ENCODE measurements at regions not wholly inside any gene's neighbourhood (a gene's known extent, or its start where the extent isn't known, plus 50 kb on each side); places are given as distances from the start of the nearest gene placed in this dataset.

- no peak overlapping the region for H3K27ac ChIP-seq
- H3K27me3 ChIP-seq (replicated peaks) = no peaks in the 10 kb centered on the region; the same call in 1 of the 2 replicates
- DNase-seq (ENCODE audit: low read depth in 1 of 2, low spot score in 2 of 2) = no peak
- no peaks in the 10 kb centered on the region for H3K4me1 ChIP-seq (replicated peaks)
- H3K4me3 ChIP-seq = no peak overlapping the region
- H3K9me3 ChIP-seq (replicated peaks) = no peaks in the 10 kb centered on the region
- no peaks in the 10 kb centered on the region for H3K36me3 ChIP-seq
These were observed 161.9 kb upstream of the XYLT1 start for GRCh38 chr16:17632667-17633066.

- Histone ChIP-seq H3K9me3 (replicated peaks) (0 out of 2 replicates have a peak, but pooled peaks cover 3% of the 10 kb centered on the region), H3K4me3 (no peak overlapping the region), H3K4me1 (replicated peaks) (no peaks in the 10 kb centered on the region), H3K27ac (no peak overlapping the region), H3K27me3 (replicated peaks) (no peaks in the 10 kb centered on the region; the same call in 1 of the 2 replicates), H3K36me3 (no peaks in the 10 kb centered on the region)
- no peak for DNase-seq (ENCODE audit: low read depth in 1 of 2, low spot score in 2 of 2)
These were observed 159.2 kb upstream of the XYLT1 start for GRCh38 chr16:17629936-17630335.

GRCh38 chr16:17628983-17629382 lies 158.2 kb upstream of the XYLT1 start:
- Histone ChIP-seq H3K9me3 (replicated peaks) (0 out of 2 replicates have a peak, but pooled peaks cover 3% of the 10 kb centered on the region), H3K36me3 (no peaks in the 10 kb centered on the region), H3K4me1 (replicated peaks) (no peaks in the 10 kb centered on the region), H3K27ac (no peak overlapping the region), H3K27me3 (replicated peaks) (no peaks in the 10 kb centered on the region; the same call in 1 of the 2 replicates), H3K4me3 (no peak overlapping the region)
- no peak for DNase-seq (ENCODE audit: low read depth in 1 of 2, low spot score in 2 of 2)

- no peak overlapping the region for H3K27ac ChIP-seq
- no peak for DNase-seq (ENCODE audit: low read depth in 1 of 2, low spot score in 2 of 2)
- no peak overlapping the region for H3K4me3 ChIP-seq
- no peaks in the 10 kb centered on the region for H3K36me3 ChIP-seq
- H3K9me3 ChIP-seq (replicated peaks) = 0 out of 2 replicates have a peak, but pooled peaks cover 3% of the 10 kb centered on the region
- H3K4me1 ChIP-seq (replicated peaks) = no peaks in the 10 kb centered on the region
- H3K27me3 ChIP-seq (replicated peaks) = peaks cover 10% of the 10 kb centered on the region
These were observed 151.6 kb upstream of the XYLT1 start for GRCh38 chr16:17622366-17622765.

GRCh38 chr16:17619261-17619660 lies 148.5 kb upstream of the XYLT1 start:
- no peak overlapping the region for H3K27ac ChIP-seq
- no peaks in the 10 kb centered on the region for H3K4me1 ChIP-seq (replicated peaks)
- H3K36me3 ChIP-seq = no peaks in the 10 kb centered on the region
- no peak for DNase-seq (ENCODE audit: low read depth in 1 of 2, low spot score in 2 of 2)
- no peaks in the 10 kb centered on the region for H3K9me3 ChIP-seq (replicated peaks)
- peaks cover 14% of the 10 kb centered on the region for H3K27me3 ChIP-seq (replicated peaks)
- no peak overlapping the region for H3K4me3 ChIP-seq

- H3K27me3 ChIP-seq (replicated peaks) = peaks cover 14% of the 10 kb centered on the region
- no peak for DNase-seq (ENCODE audit: low read depth in 1 of 2, low spot score in 2 of 2)
- H3K36me3 ChIP-seq = no peaks in the 10 kb centered on the region
- H3K4me1 ChIP-seq (replicated peaks) = no peaks in the 10 kb centered on the region
- H3K9me3 ChIP-seq (replicated peaks) = no peaks in the 10 kb centered on the region
- H3K27ac ChIP-seq = no peak overlapping the region
- no peak overlapping the region for H3K4me3 ChIP-seq
These were observed 146.3 kb upstream of the XYLT1 start for GRCh38 chr16:17617021-17617552.

GRCh38 chr16:17612336-17612735 lies 141.6 kb upstream of the XYLT1 start:
- Histone ChIP-seq H3K27ac (no peak overlapping the region), H3K36me3 (no peaks in the 10 kb centered on the region), H3K9me3 (replicated peaks) (no peaks in the 10 kb centered on the region), H3K27me3 (replicated peaks) (0 out of 2 replicates have a peak, but pooled peaks cover 3% of the 10 kb centered on the region), H3K4me1 (replicated peaks) (no peaks in the 10 kb centered on the region), H3K4me3 (no peak overlapping the region)
- DNase-seq (ENCODE audit: low read depth in 1 of 2, low spot score in 2 of 2) = no peak

GRCh38 chr16:17607609-17608008 lies 136.8 kb upstream of the XYLT1 start:
- Histone ChIP-seq H3K4me3 (no peak overlapping the region), H3K36me3 (no peaks in the 10 kb centered on the region), H3K9me3 (replicated peaks) (no peaks in the 10 kb centered on the region), H3K27ac (no peak overlapping the region), H3K27me3 (replicated peaks) (0 out of 2 replicates have a peak, but pooled peaks cover 5% of the 10 kb centered on the region), H3K4me1 (replicated peaks) (no peaks in the 10 kb centered on the region)
- DNase-seq (ENCODE audit: low read depth in 1 of 2, low spot score in 2 of 2) = no peak

GRCh38 chr16:17607075-17607509 lies 136.3 kb upstream of the XYLT1 start:
- no peaks in the 10 kb centered on the region for H3K4me1 ChIP-seq (replicated peaks)
- H3K27ac ChIP-seq = no peak overlapping the region
- no peak for DNase-seq (ENCODE audit: low read depth in 1 of 2, low spot score in 2 of 2)
- 0 out of 2 replicates have a peak, but pooled peaks cover 5% of the 10 kb centered on the region for H3K27me3 ChIP-seq (replicated peaks)
- no peak overlapping the region for H3K4me3 ChIP-seq
- H3K9me3 ChIP-seq (replicated peaks) = no peaks in the 10 kb centered on the region
- H3K36me3 ChIP-seq = no peaks in the 10 kb centered on the region

GRCh38 chr16:17606460-17606859 lies 135.7 kb upstream of the XYLT1 start:
- no peak overlapping the region for H3K27ac ChIP-seq
- H3K4me1 ChIP-seq (replicated peaks) = no peaks in the 10 kb centered on the region
- H3K36me3 ChIP-seq = no peaks in the 10 kb centered on the region
- H3K27me3 ChIP-seq (replicated peaks) = 0 out of 2 replicates have a peak, but pooled peaks cover 5% of the 10 kb centered on the region
- H3K4me3 ChIP-seq = no peak overlapping the region
- H3K9me3 ChIP-seq (replicated peaks) = no peaks in the 10 kb centered on the region
- no peak for DNase-seq (ENCODE audit: low read depth in 1 of 2, low spot score in 2 of 2)

- H3K4me3 ChIP-seq = no peak overlapping the region
- H3K9me3 ChIP-seq (replicated peaks) = no peaks in the 10 kb centered on the region
- H3K4me1 ChIP-seq (replicated peaks) = no peaks in the 10 kb centered on the region
- H3K27ac ChIP-seq = no peak overlapping the region
- H3K27me3 ChIP-seq (replicated peaks) = 0 out of 2 replicates have a peak, but pooled peaks cover 5% of the 10 kb centered on the region
- H3K36me3 ChIP-seq = no peaks in the 10 kb centered on the region
- no peak for DNase-seq (ENCODE audit: low read depth in 1 of 2, low spot score in 2 of 2)
These were observed 135.0 kb upstream of the XYLT1 start for GRCh38 chr16:17605784-17606183.

- no peaks in the 10 kb centered on the region for H3K9me3 ChIP-seq (replicated peaks)
- H3K36me3 ChIP-seq = no peaks in the 10 kb centered on the region
- H3K27me3 ChIP-seq (replicated peaks) = 0 out of 2 replicates have a peak, but pooled peaks cover 5% of the 10 kb centered on the region
- H3K27ac ChIP-seq = no peak overlapping the region
- H3K4me3 ChIP-seq = no peak overlapping the region
- H3K4me1 ChIP-seq (replicated peaks) = no peaks in the 10 kb centered on the region
- DNase-seq (ENCODE audit: low read depth in 1 of 2, low spot score in 2 of 2) = no peak
These were observed 132.9 kb upstream of the XYLT1 start for GRCh38 chr16:17603626-17604025.

- DNase-seq (ENCODE audit: low read depth in 1 of 2, low spot score in 2 of 2) = no peak
- Histone ChIP-seq H3K27ac (no peak overlapping the region), H3K4me3 (no peak overlapping the region), H3K9me3 (replicated peaks) (no peaks in the 10 kb centered on the region), H3K27me3 (replicated peaks) (0 out of 2 replicates have a peak, but pooled peaks cover 5% of the 10 kb centered on the region), H3K36me3 (no peaks in the 10 kb centered on the region), H3K4me1 (replicated peaks) (no peaks in the 10 kb centered on the region)
These were observed 131.9 kb upstream of the XYLT1 start for GRCh38 chr16:17602678-17603077.

GRCh38 chr16:17598968-17599367 lies 128.2 kb upstream of the XYLT1 start:
- H3K36me3 ChIP-seq = no peaks in the 10 kb centered on the region
- no peaks in the 10 kb centered on the region for H3K4me1 ChIP-seq (replicated peaks)
- H3K4me3 ChIP-seq = no peak overlapping the region
- no peaks in the 10 kb centered on the region for H3K27me3 ChIP-seq (replicated peaks)
- no peak for DNase-seq (ENCODE audit: low read depth in 1 of 2, low spot score in 2 of 2)
- H3K9me3 ChIP-seq (replicated peaks) = no peaks in the 10 kb centered on the region
- no peak overlapping the region for H3K27ac ChIP-seq
